Trophoblast cell (in vitro differentiated cells and primary cell): ENCODE measurements at regions not wholly inside any gene's neighbourhood (a gene's known extent, or its start where the extent isn't known, plus 50 kb on each side); places are given as distances from the start of the nearest gene placed in this dataset.
A peak's percentile ranks its signal among the peaks of the same experiment; 100 is the strongest.

Experiments used
- DNase-seq, 2 donors: peaks; one replicate each; pipeline ENCODE4 v3.0.0-alpha.2; 2016
- H2AFZ ChIP-seq: 2 replicates; pipeline ENCODE4 v1.6.1; 2013; ENCODE audit warnings: low read length, moderate library complexity, mild to moderate bottlenecking; ENCODE audit not compliant: insufficient read depth, poor library complexity
- H2AK5ac ChIP-seq: 2 replicates; pipeline ENCODE4 v1.6.1; 2013; ENCODE audit warnings: mild to moderate bottlenecking, low read length
- H2BK120ac ChIP-seq: 2 replicates; pipeline ENCODE4 v1.6.1; 2013; ENCODE audit warnings: low read length, mild to moderate bottlenecking, moderate library complexity; ENCODE audit not compliant: insufficient read depth, poor library complexity
- H2BK12ac ChIP-seq: 2 replicates; pipeline ENCODE4 v1.6.1; 2013; ENCODE audit warnings: mild to moderate bottlenecking, low read length, moderate library complexity
- H2BK5ac ChIP-seq: 2 replicates; pipeline ENCODE4 v1.6.1; 2013; ENCODE audit warnings: low read length, low read depth, moderate library complexity, mild to moderate bottlenecking; ENCODE audit not compliant: poor library complexity
- H3K14ac ChIP-seq: 2 replicates; pipeline ENCODE4 v1.6.1; 2013; ENCODE audit warnings: mild to moderate bottlenecking, low read length
- H3K18ac ChIP-seq: 2 replicates; pipeline ENCODE4 v1.6.1; 2013; ENCODE audit warnings: mild to moderate bottlenecking, low read length
- H3K23ac ChIP-seq: 2 replicates; pipeline ENCODE4 v1.6.1; 2013; ENCODE audit warnings: low read length
- H3K27ac ChIP-seq: 2 replicates; pipeline ENCODE4 v1.5.1; 2013; ENCODE audit warnings: low read depth, mild to moderate bottlenecking, inconsistent platforms, low read length, moderate library complexity
- H3K27me3 ChIP-seq: 2 replicates; pipeline ENCODE4 v1.6.1; 2013; ENCODE audit warnings: inconsistent platforms, mild to moderate bottlenecking, low read length, moderate library complexity; ENCODE audit not compliant: insufficient read depth
- H3K36me3 ChIP-seq, 2 experiments: 1 replicate in 1 of 2; 2 replicates in 1 of 2; pipeline ENCODE4 v1.6.1; 2013; ENCODE audit warnings: low read length in 2 of 2, mild to moderate bottlenecking in 2 of 2, moderate library complexity in 1 of 2; ENCODE audit not compliant: insufficient read depth in 2 of 2, control insufficient read depth in 1 of 2
- H3K4ac ChIP-seq: 2 replicates; pipeline ENCODE4 v1.6.1; 2013; ENCODE audit warnings: low read depth, mild to moderate bottlenecking, low read length, moderate library complexity
- H3K4me1 ChIP-seq, 2 experiments: 1 replicate in 1 of 2; 2 replicates in 1 of 2; pipeline ENCODE4 v1.6.1; 2013; ENCODE audit warnings: low read length in 2 of 2, mild to moderate bottlenecking in 2 of 2, moderate library complexity in 1 of 2; ENCODE audit not compliant: insufficient read depth in 2 of 2, control insufficient read depth in 1 of 2
- H3K4me2 ChIP-seq: 2 replicates; pipeline ENCODE4 v1.6.1; 2013; ENCODE audit warnings: inconsistent platforms, mild to moderate bottlenecking, low read length, moderate library complexity
- H3K4me3 ChIP-seq: 2 replicates; pipeline ENCODE4 v1.5.1; 2013; ENCODE audit warnings: mild to moderate bottlenecking, low read depth, low read length, inconsistent platforms
- H3K79me1 ChIP-seq: one replicate; pipeline ENCODE4 v1.6.1; 2013; ENCODE audit warnings: low read length
- H3K79me2 ChIP-seq: 2 replicates; pipeline ENCODE4 v1.6.1; 2013; ENCODE audit warnings: low read length, mild to moderate bottlenecking; ENCODE audit not compliant: control insufficient read depth, insufficient read depth, poor library complexity
- H3K9ac ChIP-seq: 2 replicates; pipeline ENCODE4 v1.6.1; 2013; ENCODE audit warnings: mild to moderate bottlenecking, low read length
- H3K9me3 ChIP-seq: 2 replicates; pipeline ENCODE4 v1.6.1; 2013; ENCODE audit warnings: low read depth, mild to moderate bottlenecking, control low read depth, inconsistent platforms, low read length; ENCODE audit not compliant: insufficient read depth
- H4K12ac ChIP-seq: 2 replicates; pipeline ENCODE4 v1.6.1; 2013; ENCODE audit warnings: low read depth, mild to moderate bottlenecking, low read length, moderate library complexity
- H4K8ac ChIP-seq: 2 replicates; pipeline ENCODE4 v1.6.1; 2013; ENCODE audit warnings: low read depth, mild to moderate bottlenecking, low read length, moderate library complexity
- H4K91ac ChIP-seq: one replicate; pipeline ENCODE4 v1.6.1; 2013; ENCODE audit warnings: low read depth, mild to moderate bottlenecking, low read length, moderate library complexity

DNA sequence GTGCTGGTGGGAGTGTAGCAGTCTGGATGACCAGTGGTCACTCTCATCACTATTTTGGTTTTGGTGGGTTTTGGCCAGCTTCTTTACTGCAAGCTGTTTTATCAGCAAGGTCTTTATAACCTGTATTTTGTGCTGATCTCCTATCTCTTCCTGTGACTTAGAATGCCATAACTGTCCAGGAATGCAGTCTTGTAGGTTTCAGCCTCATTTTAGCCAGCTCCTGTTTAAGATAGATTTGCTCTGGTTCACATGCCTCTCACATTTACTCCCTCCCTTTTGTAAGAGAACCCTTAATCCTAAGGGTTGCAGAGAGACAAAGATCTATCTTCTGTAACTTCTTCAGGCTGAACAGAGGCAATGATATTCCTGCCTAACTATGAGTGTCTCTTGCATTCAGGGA is 51.2 kb upstream of the INHBA start:
- no peak overlapping the region for H3K4me3 ChIP-seq
- no peak overlapping the region for H3K14ac ChIP-seq
- H3K27me3 ChIP-seq: no peaks in the 10 kb centered on the region
- H3K23ac ChIP-seq: no peak overlapping the region
- H3K9ac ChIP-seq: no peak overlapping the region
- no peak overlapping the region for H4K8ac ChIP-seq
- H3K79me1 ChIP-seq: peaks cover 10% of the 10 kb centered on the region
- no peak overlapping the region for H3K4me2 ChIP-seq
- no peak overlapping the region for H4K12ac ChIP-seq
- H3K9me3 ChIP-seq: peaks cover 3% of the 10 kb centered on the region
- no peak overlapping the region for H3K18ac ChIP-seq
- H3K79me2 ChIP-seq: no peaks in the 10 kb centered on the region
- H3K36me3 ChIP-seq: peaks cover 1 to 2% of the 10 kb centered on the region in 2 experiments
- H2BK120ac ChIP-seq: no peak overlapping the region
- H2AFZ ChIP-seq: no peak overlapping the region
- peak overlapping the region; percentile 48 for H3K27ac ChIP-seq
- H3K4me1 ChIP-seq: peaks cover 2% of the 10 kb centered on the region in 2 experiments
- H2AK5ac ChIP-seq: no peak overlapping the region
- no peak overlapping the region for H3K4ac ChIP-seq
- no peak overlapping the region for H4K91ac ChIP-seq
- DNase-seq: peak; percentile 76 to 92
- no peak overlapping the region for H2BK12ac ChIP-seq
- H2BK5ac ChIP-seq: no peak overlapping the region
